ENCODE measurements at regions not wholly inside any gene's neighbourhood (a gene's known extent, or its start where the extent isn't known, plus 50 kb on each side); places are given as distances from the start of the nearest gene placed in this dataset.
A peak's percentile ranks its signal among the peaks of the same experiment; 100 is the strongest.
"Not testable (repeated sequence)": the region's sequence is repeated elsewhere in the genome, so short reads cannot be mapped to it uniquely, and the experiment has no call there.

GRCh38 chr1:232579958-232580941 lies 49.7 kb downstream of the SIPA1L2 start:
- DNase-seq (ENCODE audit: low read depth): peak; percentile 36

DNA sequence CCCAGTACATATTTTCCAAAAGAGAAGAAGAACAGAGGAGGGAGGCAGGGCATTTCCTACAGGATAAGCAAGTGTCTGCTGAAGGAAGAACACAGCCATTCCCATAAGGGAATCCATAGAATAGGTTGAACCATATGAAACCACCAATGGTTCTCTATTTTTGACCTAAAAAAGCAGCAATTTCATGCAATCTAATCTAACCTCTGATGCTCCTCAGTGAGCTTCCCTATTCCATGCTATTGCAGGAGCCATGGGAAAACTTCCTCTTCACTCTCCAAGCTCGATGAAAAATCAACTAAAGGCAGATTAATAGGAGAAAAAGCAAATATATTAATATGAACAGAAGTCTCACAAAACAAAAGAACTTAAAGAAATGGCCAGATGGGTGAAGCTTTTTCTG lies 50.5 kb downstream of the SIPA1L2 start:
- no peak for DNase-seq (ENCODE audit: low read depth)

GRCh38 chr1:232578651-232579195 lies 51.2 kb downstream of the SIPA1L2 start:
- DNase-seq (ENCODE audit: low read depth): no peak

- DNase-seq (ENCODE audit: low read depth): no peak
Observed at GRCh38 chr1:232577772-232578171, 52.2 kb downstream of the SIPA1L2 start.

DNA sequence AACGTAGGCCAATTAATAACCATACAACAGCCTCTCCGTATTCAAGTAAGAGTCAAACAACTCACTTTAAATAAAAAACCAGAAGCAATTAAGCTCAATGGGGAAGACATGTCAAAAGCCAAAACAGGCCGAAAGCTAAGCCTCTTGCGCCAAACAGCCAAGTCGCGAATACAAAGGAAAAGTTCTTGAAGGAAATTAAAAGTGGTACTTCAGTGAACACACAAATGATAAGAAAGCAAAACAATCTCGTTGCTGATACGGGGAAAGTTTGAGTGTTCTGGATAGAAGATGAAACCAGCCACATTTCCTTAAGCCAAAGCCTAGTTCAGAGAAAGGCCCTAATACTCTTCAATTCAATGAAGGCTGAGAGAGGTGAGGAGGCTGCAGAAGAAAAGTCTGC lies 53.4 kb downstream of the SIPA1L2 start:
- no peak for DNase-seq (ENCODE audit: low read depth)

- no peak for DNase-seq (ENCODE audit: low read depth)
Observed at GRCh38 chr1:232575763-232576040, 54.2 kb downstream of the SIPA1L2 start.

- DNase-seq (ENCODE audit: low read depth): peak; percentile 57
Observed at GRCh38 chr1:232574889-232575762, 54.8 kb downstream of the SIPA1L2 start.

GRCh38 chr1:232574077-232574476 lies 55.9 kb downstream of the SIPA1L2 start:
- DNase-seq (ENCODE audit: low read depth): no peak

- peak; percentile 81 for DNase-seq (ENCODE audit: low read depth)
Observed at GRCh38 chr1:232571523-232571922, 58.4 kb downstream of the SIPA1L2 start.

GRCh38 chr1:232570007-232570406 lies 59.9 kb downstream of the SIPA1L2 start:
- no peak for DNase-seq (ENCODE audit: low read depth)

DNA sequence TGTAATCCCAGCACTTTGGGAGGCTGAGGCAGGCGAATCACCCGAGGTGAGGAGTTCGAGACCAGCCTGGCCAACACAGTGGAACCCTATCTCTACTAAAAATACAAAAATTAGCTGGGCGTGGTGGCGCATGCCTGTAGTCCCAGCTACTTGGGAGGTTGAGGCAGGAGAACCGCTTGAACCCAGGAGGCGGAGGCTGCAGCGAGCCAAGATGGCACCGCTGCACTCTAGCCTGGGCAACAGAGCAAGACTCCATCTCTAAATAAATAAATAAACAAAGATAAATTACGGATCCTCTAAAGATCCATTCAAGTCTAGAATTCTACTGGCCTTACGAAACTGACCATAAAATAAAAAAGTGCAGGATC lies 60.4 kb downstream of the SIPA1L2 start:
- DNase-seq (ENCODE audit: low read depth): not testable (repeated sequence)

DNA sequence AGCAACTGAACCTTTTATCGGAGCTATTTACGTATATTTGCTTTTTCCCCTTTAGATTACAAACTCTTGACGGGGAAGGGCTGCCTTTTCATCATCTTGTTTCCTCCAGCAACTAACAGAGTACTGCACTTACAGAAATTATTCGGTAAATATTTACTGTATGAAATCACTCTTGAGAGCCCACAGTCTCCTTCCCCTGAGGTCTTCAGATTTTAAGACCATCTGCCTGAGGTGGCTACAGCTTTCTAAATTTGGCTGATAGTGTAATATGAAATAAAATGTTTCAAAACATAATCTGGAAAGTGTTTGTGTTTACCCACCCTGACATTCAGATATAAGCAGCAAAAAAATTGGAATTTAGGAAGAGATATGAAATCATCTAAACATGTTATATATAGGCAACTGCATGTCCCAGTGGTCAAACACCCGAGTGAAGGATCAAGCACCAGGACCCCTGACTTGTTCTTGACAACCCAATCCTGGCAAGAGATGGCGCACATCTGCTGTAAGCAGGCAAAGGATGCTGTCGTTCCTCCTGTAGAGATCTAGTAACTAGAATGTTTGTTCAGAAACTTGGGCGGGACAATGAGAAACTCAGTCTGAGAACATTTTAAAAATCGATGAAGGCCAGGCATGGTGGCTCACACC lies 60.9 kb downstream of the SIPA1L2 start:
- DNase-seq (ENCODE audit: low read depth): no peak

DNA sequence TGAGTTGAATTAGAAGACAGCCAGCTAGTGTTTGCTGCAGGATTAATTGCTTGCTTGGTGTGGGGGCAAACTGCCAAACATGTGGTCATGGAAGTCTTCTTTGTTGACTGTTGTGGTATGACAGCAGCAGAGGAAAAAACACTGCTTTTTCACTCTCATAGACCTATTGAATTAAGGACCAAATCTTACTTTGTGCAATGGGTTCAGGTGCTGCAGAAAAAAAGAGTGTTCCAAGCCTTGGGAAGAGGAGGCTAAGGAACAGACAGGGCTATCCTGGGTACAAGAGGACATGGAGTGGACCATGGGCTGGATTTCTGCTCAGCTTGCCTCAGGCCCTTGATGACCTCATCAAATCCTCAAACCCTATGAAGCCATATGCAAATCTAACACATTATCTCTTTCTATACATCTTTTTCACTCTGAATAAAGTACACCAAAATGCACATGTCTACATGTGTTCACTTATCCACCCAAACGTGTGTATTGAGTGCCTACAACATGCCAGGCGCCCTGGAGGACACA lies 61.5 kb downstream of the SIPA1L2 start:
- peak; percentile 19 for DNase-seq (ENCODE audit: low read depth)

GRCh38 chr1:232566093-232566492 lies 63.8 kb downstream of the SIPA1L2 start:
- no peak for DNase-seq (ENCODE audit: low read depth)

- DNase-seq (ENCODE audit: low read depth): no peak
Observed at GRCh38 chr1:232562855-232563510, 67.0 kb downstream of the SIPA1L2 start.

GRCh38 chr1:232561381-232561780 lies 68.6 kb downstream of the SIPA1L2 start:
- DNase-seq (ENCODE audit: low read depth): no peak

DNA sequence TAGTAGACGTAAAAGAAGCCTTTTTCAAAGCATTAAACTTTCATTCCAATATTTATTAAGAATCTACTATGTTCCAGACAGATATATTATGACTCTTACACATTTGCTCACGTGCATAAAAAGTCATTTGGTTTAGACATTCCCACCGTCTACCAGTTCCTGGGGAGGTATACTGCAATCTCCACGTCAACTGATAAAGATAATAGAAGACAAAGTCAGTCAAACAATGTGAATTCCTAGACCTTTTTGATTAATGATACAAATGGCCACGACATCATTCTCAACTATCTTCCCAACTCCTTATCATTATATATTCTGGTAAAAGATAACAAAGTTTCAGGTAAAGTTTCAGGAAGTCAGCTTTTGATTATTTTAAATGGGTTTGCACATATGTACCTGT lies 69.0 kb downstream of the SIPA1L2 start:
- DNase-seq (ENCODE audit: low read depth): no peak

GRCh38 chr1:232558954-232559353 lies 71.0 kb downstream of the SIPA1L2 start:
- DNase-seq (ENCODE audit: low read depth): peak; percentile 16

DNA sequence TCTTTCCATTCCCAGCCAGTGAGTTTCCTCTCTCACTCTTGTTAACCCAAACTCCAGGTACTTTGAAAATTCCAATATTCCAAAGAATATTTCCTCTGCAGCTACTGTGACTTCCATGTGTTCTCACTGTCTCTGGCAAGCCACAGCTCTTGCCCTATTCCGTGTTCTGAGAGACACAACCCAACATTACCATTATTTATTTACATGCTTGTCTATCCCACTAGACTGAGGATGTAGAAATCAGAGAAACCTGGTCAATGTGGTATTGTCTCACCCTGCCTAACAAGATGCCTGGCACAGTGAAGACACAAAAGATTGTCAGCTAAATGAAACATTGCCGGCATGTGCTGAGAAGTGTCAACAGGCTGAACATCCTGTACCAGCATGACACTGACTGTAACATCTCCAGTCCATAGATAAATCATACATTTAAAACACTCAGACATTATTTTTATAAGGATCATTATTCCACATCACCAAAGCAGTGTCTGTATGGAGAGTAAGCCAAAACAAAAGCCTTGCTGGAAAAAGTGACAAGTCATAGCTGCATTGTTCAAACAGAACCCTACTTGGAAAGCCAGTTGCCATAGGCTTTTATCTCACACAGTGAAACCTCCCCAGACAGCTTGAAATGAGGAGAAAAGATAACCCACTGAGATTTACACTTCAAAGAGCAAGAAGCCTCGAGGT lies 72.3 kb downstream of the SIPA1L2 start:
- DNase-seq (ENCODE audit: low read depth): no peak

GRCh38 chr1:232557096-232557495 lies 72.8 kb downstream of the SIPA1L2 start:
- no peak for DNase-seq (ENCODE audit: low read depth)

DNA sequence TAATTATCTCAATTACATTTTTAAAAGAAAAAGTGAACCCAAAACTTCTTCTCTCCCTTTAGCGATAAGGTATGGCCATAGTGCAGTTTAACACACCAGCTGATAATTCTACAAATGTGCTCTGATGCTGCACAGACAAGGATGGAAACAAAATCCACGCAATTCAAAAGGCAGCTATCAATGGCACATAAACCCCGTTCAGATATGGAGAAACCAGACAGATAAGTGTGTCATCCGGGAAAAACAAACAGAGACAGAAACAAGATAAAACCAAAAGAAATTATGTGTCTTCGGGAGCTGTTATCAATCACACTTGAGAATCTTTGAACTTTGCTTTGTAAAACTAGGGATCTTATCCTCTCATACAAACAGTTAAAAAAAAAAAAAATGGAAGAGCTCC lies 73.6 kb downstream of the SIPA1L2 start:
- DNase-seq (ENCODE audit: low read depth): no peak
